ENCODE measurements at regions not wholly inside any gene's neighbourhood (a gene's known extent, or its start where the extent isn't known, plus 50 kb on each side); places are given as distances from the start of the nearest gene placed in this dataset.

- Histone ChIP-seq H3K36me3 (no peaks in the 10 kb centered on the region), H3K9me3 (no peaks in the 10 kb centered on the region), H3K4me3 (no peak overlapping the region), H3K27ac (no peak overlapping the region), H3K27me3 (no peaks in the 10 kb centered on the region), H3K4me1 (no peaks in the 10 kb centered on the region)
- intact Hi-C loops (cut with DNase I), result no loop called here
- DNase-seq (no peak), ATAC-seq (no peak)
- TF ChIP-seq CTCF (IDR thresholded peaks at IDR 0.05), result no peak
These were observed 311.7 kb upstream of the KIAA1217 start for GRCh38 chr10:23897267-23897666.

GRCh38 chr10:23897861-23898260 lies 311.1 kb upstream of the KIAA1217 start:
- ATAC-seq (no peak), DNase-seq (no peak)
- H3K27ac ChIP-seq, result no peak overlapping the region
- no peaks in the 10 kb centered on the region for H3K4me1 ChIP-seq
- no peaks in the 10 kb centered on the region for H3K9me3 ChIP-seq
- H3K36me3 ChIP-seq, result no peaks in the 10 kb centered on the region
- H3K27me3 ChIP-seq, result no peaks in the 10 kb centered on the region
- H3K4me3 ChIP-seq, result no peak overlapping the region
- no peak for TF ChIP-seq CTCF (IDR thresholded peaks at IDR 0.05)
- intact Hi-C loops (cut with DNase I), result no loop called here

GRCh38 chr10:23899166-23899565 lies 309.8 kb upstream of the KIAA1217 start:
- ATAC-seq, result no peak
- H3K4me1 ChIP-seq, result no peaks in the 10 kb centered on the region
- no peak for DNase-seq
- H3K27ac ChIP-seq, result no peak overlapping the region
- H3K9me3 ChIP-seq, result no peaks in the 10 kb centered on the region
- no peaks in the 10 kb centered on the region for H3K27me3 ChIP-seq
- intact Hi-C loops (cut with DNase I), result no loop called here
- no peak for TF ChIP-seq CTCF (IDR thresholded peaks at IDR 0.05)
- H3K36me3 ChIP-seq, result no peaks in the 10 kb centered on the region
- no peak overlapping the region for H3K4me3 ChIP-seq

GRCh38 chr10:23910291-23910690 lies 298.6 kb upstream of the KIAA1217 start:
- no peak for ATAC-seq

GRCh38 chr10:23912884-23913404 lies 296.0 kb upstream of the KIAA1217 start:
- ATAC-seq, result no peak
- no peak for TF ChIP-seq CTCF (IDR thresholded peaks at IDR 0.05)
- intact Hi-C loops (cut with DNase I), result no loop called here
- H3K4me3 ChIP-seq, result no peak overlapping the region
- no peaks in the 10 kb centered on the region for H3K9me3 ChIP-seq
- no peak overlapping the region for H3K27ac ChIP-seq
- peaks cover 8% of the 10 kb centered on the region for H3K4me1 ChIP-seq
- no peaks in the 10 kb centered on the region for H3K27me3 ChIP-seq
- H3K36me3 ChIP-seq, result no peaks in the 10 kb centered on the region
- no peak for DNase-seq

More at GRCh38 chr10:23910291-23910690, 298.6 kb upstream of the KIAA1217 start:
- H3K4me3 ChIP-seq, result no peak overlapping the region
- no peaks in the 10 kb centered on the region for H3K36me3 ChIP-seq
- no peak overlapping the region for H3K27ac ChIP-seq
- H3K27me3 ChIP-seq, result no peaks in the 10 kb centered on the region
- DNase-seq, result no peak
- H3K4me1 ChIP-seq, result no peaks in the 10 kb centered on the region
- TF ChIP-seq CTCF (IDR thresholded peaks at IDR 0.05), result no peak
- no peaks in the 10 kb centered on the region for H3K9me3 ChIP-seq
- intact Hi-C loops (cut with DNase I), result no loop called here

- no peaks in the 10 kb centered on the region for H3K36me3 ChIP-seq
- no peak overlapping the region for H3K27ac ChIP-seq
- H3K4me3 ChIP-seq, result no peak overlapping the region
- no peaks in the 10 kb centered on the region for H3K27me3 ChIP-seq
- TF ChIP-seq CTCF (IDR thresholded peaks at IDR 0.05), result no peak
- DNase-seq, result no peak
- ATAC-seq, result no peak
- intact Hi-C loops (cut with DNase I), result no loop called here
- H3K9me3 ChIP-seq, result no peaks in the 10 kb centered on the region
- peaks cover 11% of the 10 kb centered on the region for H3K4me1 ChIP-seq
These were observed 294.3 kb upstream of the KIAA1217 start for GRCh38 chr10:23914641-23915040.

Data from upper lobe of right lung (tissue), 1 donor.